OCI-LY3 (cell line): ENCODE measurements at regions not wholly inside any gene's neighbourhood (a gene's known extent, or its start where the extent isn't known, plus 50 kb on each side); places are given as distances from the start of the nearest gene placed in this dataset.

Experiments used
- EZH2phosphoT487 ChIP-seq: fragments of 200-600 bp; shearing (Covaris generic); IDR thresholded peaks from 2 replicates; pipeline ENCODE4 v1.6.1; 2018; ENCODE audit warnings: antibody characterized with exemption, mixed run types, low read depth
- TF ChIP-seq, protein P1 (sequence below): fragments of 200-600, 300-600 bp; sonication (generic); IDR thresholded peaks from 2 replicates; pipeline ENCODE4 v1.5.1; 2014; ENCODE audit warnings: antibody characterized with exemption, low read length, low read depth

DNA sequence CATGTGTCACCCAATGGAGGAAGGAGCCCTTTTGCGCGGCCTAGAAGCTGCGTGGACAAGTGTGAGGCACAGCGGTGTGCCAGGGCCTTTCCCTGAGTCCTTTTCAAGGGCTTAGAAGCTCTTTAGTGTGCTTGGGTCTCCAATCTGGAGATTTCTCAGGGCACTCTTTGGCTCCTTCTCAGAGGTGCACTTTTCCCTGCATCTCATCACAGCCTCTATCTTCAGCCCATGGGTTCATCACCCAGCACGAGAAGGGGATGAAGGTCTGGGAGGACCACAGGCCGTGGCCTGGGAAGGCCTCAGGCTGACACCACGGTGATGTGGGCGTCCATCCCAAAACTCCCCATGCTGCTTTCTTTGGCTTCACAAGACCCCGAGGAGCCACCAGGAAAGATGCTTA, 233.4 kb downstream of the TEX36 start:
- TF ChIP-seq, protein P1, sequence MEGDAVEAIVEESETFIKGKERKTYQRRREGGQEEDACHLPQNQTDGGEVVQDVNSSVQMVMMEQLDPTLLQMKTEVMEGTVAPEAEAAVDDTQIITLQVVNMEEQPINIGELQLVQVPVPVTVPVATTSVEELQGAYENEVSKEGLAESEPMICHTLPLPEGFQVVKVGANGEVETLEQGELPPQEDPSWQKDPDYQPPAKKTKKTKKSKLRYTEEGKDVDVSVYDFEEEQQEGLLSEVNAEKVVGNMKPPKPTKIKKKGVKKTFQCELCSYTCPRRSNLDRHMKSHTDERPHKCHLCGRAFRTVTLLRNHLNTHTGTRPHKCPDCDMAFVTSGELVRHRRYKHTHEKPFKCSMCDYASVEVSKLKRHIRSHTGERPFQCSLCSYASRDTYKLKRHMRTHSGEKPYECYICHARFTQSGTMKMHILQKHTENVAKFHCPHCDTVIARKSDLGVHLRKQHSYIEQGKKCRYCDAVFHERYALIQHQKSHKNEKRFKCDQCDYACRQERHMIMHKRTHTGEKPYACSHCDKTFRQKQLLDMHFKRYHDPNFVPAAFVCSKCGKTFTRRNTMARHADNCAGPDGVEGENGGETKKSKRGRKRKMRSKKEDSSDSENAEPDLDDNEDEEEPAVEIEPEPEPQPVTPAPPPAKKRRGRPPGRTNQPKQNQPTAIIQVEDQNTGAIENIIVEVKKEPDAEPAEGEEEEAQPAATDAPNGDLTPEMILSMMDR, result no peak
- no peak for TF ChIP-seq EZH2phosphoT487
